ENCODE measurements at regions not wholly inside any gene's neighbourhood (a gene's known extent, or its start where the extent isn't known, plus 50 kb on each side); places are given as distances from the start of the nearest gene placed in this dataset.

GRCh38 chr11:82676483-82677094 is 57.1 kb downstream of the FAM181B start (continued):
- no peak for TF ChIP-seq CHD7 (IDR thresholded peaks at IDR 0.05; ENCODE audit: insufficient replicate concordance, low read length)

All from H1 (cell line).